ENCODE measurements at regions not wholly inside any gene's neighbourhood (a gene's known extent, or its start where the extent isn't known, plus 50 kb on each side); places are given as distances from the start of the nearest gene placed in this dataset.
A peak's percentile ranks its signal among the peaks of the same experiment; 100 is the strongest.
"Not testable (repeated sequence)": the region's sequence is repeated elsewhere in the genome, so short reads cannot be mapped to it uniquely, and the experiment has no call there.

DNA sequence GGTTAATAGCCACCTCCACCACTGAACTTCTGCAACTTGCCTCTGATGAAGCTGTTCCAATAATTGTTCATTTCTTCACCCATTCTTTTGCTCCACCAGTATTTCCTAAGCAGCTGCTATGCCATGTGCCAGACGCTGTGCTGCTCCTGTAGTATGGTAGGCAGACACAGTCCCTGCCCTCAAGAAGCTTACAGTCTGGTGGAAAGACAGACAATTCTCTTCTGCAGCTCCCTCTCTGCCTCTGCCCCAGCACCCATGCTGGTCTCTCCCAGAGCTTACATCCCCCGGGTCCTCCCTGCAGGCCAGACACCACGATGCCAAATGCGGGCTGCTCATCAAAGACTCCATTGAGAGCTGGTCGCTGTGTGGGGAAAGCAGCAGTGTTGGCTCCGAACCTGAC lies 111.6 kb upstream of the ESRRB start:
- no peak for DNase-seq

DNA sequence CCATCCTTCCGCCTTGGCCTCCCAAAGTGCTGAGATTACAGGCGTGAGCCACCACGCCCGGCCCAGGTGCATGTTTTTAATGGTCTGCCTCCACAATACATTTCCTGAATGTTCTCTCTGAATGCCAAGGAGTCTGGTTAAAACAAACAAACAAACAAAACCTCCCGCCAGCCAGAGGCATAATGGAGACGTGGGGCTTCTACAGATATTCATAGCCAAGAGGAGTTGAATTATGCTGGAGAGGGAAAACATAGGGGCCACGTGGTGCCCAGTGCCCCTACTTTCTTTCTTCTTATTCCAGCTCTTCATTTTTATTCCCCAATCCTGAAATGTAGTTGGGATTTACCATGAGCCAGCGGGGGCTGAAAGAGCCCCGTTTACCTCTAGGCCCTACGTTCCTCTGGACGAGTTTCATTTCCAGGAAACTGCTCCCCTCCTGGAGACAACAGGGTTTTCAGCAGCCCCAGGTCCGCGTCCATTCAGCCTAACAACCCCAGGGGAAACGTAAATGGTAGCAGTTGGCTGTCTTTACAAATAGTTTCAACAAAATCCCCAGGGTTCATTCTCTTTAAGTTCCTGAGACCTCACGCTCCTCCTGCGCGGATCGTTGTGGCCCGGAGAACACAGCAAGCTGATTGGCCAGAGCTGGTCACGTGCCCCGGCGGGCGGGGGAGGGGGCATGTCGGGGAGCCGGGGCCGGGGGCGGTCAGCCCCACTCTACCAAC lies 108.5 kb upstream of the ESRRB start:
- no peak for DNase-seq

DNA sequence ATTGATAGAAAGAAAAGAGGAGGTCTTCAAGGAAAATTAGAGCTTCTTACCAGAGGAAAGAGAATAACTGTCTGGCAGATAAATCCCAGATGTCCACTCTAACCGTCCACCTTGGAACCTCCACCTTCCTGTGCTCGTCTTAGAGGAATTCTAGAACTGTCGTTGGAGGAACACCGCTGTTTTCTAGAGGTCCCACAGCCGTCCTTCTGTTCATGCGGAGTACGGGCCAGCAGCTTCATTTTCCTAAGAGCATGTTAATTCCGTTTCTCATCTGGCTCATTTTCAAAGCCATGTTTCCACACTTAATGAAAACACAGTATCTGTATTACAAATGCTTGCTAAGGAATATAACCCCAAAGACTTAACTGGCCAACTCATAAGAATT lies 107.9 kb upstream of the ESRRB start:
- DNase-seq = peak; percentile 34

DNA sequence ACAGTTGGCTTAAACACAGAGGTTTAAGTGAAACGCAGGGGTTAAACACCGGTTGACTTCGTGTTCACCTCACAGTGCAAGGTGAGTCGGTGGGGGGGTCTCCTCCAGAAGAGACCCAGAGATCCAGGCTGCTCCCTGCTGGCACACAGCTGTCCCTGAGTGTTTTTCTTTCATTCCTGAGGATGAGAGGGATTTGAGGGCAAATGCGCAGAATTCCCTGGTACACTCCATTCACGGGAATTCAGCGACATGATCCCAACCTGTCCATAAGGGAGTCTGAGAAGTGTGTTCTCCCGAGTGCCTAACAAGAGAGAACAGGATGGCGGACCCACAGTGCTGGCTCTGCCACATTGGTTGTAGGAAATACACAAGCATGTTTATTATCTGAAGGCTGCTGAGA lies 107.2 kb upstream of the ESRRB start:
- DNase-seq = no peak

DNA sequence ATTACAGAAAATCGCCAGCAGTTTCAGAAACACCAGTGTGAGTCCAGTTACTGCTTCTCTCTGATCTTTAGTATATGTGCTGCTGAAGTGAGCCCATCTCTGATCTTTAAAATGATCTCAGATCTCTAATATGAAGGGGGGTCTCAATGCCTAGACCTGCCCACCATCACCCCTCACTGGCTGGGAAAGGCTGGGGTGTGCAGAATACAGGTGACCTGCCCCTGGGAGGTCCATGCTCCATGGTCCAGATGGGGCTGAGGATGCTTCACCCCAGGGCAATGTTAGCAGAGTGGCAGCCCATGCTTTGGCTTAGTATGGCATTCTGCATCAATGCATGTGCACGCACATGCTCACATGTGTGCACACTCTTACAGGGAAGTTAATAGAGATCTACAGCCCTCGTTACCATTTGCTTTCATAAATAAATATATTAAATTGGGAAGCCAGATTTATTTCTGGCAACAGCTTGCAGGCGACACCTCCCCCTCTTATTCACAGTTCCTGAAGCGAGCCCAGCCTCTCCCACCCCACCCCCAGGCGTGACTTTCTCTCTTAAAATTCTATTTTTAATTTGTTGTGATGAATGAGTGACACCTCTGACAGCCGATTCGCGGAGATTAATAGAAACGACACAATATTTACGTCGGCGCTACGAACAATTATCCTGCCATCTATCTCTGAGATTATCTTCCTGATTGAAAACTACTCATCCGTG lies 104.7 kb upstream of the ESRRB start:
- no peak for DNase-seq

DNA sequence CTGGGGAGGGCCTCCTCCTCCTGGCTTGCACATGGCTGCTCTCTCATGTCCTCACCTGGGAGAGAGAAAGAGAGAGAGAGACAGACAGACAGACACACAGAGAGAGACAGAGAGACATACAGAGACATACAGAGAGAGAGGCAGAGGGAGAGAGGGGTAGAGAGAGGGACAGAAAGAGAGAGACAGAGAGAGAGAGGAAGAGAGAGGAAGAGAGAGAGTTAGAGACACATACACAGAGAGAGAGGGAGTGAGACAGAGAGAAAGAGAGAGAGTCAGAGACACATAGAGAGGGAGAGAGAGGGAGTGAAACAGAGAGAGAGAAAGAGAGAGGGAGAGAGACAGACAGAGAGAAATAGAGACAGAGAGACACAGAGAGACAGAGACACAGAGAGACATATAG lies 103.6 kb upstream of the ESRRB start:
- no peak for DNase-seq

DNA sequence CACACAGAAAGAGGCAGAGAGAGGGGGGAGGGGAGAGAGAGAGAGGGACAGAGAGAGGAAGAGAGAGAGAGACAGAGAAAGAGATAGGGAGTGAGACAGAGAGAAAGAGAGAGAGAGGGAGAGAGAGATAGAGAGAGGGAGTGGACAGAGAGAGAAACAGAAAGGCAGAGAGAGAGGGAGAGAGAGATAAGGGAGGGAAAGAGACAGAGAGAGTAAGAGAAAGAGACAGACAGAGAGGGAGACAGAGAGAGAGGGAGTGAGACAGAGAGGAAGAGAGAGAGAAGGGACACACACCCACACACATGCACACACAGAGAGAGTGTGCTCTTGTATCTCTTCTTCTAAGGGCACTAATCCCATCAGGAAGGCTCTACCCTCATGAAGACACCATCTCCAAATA lies 103.2 kb upstream of the ESRRB start:
- DNase-seq = no peak

DNA sequence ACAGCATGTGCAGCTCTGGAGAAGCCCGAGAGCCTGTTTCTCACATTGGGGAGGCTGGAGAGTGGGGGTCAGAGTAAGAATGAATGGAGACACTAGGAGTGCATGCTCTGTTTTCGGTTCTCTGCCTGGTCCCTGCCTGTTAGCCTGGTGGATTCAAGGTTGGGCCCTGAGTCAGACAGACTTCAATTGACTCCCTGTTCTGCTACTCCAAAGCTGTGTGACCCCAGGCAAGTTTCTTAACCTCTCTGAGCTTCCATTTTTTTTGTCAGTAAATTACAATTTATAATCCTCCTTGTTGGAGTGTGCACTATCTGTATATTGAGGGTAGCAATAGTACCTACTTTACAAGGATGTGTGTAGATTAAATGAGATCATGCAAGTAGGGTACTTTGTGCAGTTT lies 102.6 kb upstream of the ESRRB start:
- DNase-seq = no peak

DNA sequence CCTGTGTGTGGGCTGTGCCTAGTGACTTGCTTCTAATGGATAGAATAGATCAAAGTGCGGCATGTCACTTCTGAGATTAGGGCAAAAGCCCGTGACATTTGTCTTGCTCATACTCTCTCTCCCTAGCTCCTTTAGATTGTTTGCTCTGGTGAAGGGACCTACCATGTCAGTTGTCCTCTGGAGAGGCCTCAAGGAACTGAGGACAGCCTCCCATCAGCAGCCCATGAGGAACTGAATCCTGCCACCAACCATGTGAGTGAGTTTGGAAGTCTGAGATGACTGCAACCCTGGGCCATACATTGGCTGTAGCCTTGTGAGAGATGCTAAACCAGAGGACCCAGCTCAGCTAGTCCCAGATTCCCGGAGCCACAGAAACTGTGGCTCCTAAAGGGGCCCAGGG lies 101.6 kb upstream of the ESRRB start:
- DNase-seq = no peak

DNA sequence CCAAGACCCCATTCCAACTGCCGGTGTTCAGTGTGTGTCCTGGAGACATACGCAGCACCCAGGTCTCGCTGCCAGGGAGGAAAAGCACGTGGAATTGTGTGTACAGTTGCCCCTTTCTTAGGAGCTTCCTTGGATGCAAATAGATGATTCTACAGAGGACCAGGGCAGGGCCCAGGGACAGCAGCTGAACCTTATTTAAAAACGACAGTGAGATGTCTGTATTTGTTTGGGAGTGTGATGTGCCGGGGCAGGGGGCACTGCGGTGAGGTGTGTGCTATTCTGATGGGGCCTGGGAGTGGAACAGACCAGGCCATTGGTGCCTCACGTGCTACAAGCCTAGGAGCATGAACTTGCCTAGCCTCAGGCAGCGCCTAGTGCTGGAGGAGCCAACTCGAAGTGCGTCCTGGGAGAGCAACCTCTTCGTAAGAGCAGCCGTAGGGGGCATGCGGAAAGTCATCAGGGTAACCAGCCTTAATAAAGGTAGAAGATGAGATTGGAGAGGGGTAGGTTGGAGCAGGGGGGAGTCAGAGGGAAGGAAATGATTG lies 98.3 kb upstream of the ESRRB start:
- DNase-seq = no peak

DNA sequence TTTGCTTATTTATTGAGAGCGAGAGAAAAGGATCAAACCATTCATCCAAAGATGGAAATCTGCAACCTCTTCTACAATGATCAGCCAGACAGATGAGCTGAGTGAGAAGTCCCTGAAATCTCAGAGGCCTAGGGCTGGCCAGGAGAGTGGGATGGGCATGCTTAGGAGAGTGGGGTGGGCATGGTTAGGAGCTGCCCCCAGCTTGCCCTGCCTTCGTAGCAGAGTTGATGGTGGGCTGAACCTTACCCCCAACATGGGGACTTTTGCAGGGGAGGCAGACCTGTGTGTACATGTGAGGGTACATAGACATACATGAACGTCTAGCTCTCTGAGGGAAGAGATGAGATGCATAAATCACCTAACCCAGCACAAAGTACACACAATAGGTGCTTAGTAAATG lies 95.7 kb upstream of the ESRRB start:
- DNase-seq = no peak

DNA sequence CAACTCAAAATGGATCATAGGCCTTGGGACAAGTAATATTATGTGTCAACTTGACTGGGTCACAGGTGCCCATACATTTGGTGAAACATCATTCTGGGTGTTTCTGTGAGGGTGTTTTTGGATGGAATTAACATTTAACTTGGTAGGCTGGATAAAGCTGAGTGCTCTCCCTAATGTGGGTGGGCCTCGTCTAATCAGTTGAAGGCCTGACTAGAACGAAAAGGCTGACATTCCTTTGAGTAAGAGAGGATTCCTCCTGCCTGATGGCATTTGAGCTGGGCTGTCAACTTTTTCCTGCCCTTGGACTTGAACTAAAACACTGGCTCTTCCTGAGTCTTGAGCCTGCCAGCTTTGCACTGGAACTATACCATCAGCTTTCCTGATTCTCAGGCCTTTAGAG lies 93.4 kb upstream of the ESRRB start:
- DNase-seq = no peak

DNA sequence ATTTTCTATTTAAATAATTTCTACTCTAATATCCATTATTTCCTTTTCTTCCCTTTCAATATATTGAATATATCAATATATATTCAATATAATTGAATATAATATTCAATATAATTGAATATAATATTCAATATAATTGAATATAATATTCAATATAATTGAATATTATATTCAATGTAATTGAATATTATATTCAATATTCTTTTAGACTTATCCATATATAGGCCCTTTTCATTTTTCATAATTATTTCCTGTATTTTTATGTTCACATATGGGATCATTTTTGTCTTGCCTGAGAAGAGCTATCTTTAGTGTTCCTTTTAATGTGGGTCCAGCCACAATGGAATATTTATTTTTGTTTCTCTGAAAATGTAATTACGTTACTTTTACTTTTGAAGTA lies 88.9 kb upstream of the ESRRB start:
- DNase-seq = no peak

DNA sequence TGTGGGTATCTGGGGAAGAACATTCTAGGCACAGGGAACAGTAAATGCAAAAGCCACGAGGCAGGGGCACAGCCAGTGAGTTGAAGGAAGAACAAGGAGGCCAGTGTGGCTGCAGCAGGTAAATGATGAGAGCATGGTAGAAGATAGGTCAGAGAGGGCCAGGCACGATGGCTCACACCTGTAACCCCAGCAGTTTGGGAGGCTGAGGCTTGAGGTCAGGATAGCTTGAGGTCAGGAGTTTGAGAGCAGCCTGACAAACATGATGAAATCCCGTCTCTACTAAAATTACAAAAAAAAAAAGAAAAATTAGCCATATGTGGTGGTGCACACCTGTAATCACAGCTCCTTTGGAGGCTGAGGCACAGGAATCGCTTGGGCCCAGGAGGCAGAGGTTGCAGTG lies 86.7 kb upstream of the ESRRB start:
- DNase-seq = no peak

DNA sequence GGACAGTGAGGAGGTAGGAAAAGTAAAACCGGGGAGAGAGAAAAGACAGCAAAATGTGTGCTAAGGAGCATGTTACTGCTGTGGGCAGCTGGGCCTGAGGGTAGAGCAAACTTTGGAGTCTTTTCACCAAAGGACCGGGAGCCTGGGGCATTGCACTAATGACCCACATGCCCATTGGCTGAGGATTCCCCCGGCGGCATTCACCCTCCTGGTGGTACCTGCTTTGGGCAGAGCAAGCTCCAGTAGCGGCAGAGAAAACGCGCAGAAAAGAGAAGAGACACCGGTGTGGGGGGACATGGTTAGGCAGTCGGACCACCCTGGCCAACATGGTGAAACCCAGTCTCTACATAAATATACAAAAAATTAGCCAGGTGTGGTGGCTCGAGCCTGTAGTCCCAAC lies 83.4 kb upstream of the ESRRB start:
- no peak for DNase-seq

DNA sequence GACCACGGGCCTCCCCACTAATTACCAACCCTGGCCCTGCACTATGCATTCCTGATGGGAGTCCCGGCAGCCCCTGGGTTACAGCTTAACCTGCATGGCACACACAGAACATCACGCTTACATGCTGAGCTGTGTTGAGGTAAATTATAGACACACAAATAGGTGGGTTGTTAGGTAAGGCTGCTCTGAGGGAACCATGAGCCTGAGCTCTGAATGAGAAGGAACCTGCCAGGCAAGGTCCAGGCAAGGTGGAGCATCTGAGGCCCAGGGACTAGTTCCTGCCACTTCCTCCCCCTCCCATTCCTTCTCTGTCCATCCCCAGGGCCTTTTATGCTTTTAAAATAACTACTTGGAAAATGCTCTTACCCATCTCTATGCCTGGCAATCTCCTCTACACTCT lies 82.7 kb upstream of the ESRRB start:
- DNase-seq = no peak

DNA sequence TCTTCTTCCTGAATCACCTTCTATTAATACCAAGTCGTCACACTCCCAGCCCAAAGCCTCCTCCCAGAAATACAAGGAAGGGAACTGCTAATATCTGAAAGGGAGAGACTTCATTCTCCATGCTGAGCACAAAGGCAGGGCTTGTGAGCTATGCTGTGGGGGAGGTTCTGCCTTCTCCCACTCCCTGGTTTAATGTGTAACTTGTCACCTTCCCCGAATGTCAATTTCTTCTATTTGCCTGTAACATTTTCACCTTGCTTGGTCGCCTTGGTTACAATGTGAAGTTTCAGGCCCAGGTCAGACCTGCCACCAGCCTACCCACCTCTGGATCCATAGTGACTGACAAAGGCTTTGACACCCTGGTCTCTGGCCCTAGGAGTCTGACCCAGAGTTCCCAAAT lies 82.0 kb upstream of the ESRRB start:
- DNase-seq = no peak

DNA sequence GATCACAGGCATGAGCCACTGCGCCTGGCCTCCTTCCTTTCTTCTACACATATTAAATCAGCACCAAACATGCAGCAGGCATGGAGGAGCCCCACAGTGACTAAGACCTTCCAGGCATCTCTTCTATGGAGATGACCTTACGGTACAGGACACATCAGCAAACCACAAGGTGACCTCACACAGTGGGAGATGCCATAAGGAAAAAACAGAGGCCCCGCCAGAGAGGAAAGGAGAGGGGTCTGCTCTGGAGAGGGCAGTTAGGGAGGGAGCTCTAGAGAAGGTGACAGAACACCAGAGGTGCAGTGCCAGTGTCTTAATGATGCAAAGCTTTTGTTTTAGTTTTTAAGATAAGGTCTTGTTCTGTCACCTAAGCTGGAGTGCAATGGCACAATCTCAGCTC lies 81.1 kb upstream of the ESRRB start:
- no peak for DNase-seq

DNA sequence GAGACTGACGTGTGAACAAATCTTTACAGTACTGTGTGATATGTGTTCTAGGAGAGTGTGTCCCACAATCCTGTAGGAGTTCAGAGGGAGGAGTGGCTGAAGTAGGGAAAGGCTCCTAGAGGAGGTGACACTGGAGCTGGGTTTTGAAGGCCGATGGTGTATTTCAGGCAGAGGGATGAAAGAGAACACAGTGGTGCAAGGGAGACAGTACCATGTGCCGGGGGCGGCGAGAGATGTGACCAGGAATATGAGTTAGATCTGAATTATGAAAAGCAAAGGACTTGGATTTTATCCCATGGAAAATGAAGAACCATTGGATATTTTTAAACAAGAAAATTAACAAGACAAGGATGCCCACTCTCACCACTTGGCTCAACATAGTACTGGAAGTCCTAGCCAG lies 77.0 kb upstream of the ESRRB start:
- no peak for DNase-seq

DNA sequence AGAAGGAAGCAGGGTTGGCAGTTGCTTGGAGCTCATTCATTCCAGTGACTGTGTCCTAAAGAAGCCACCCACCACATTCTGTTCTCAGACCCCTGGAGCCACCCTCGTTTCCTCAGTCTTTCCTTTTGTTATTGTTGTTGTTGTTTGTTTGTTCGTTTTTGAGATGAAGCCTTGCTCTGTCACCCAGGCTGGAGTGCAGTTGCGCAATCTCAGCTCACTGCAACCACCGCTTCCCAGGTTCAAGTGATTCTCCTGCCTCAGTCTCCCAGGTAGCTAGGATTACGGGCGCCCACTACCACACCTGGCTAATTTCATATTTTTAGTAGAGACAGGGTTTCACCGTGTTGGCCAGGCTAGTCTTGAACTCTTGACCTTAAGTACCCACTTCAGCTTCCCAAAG lies 72.7 kb upstream of the ESRRB start:
- DNase-seq = not testable (repeated sequence)

DNA sequence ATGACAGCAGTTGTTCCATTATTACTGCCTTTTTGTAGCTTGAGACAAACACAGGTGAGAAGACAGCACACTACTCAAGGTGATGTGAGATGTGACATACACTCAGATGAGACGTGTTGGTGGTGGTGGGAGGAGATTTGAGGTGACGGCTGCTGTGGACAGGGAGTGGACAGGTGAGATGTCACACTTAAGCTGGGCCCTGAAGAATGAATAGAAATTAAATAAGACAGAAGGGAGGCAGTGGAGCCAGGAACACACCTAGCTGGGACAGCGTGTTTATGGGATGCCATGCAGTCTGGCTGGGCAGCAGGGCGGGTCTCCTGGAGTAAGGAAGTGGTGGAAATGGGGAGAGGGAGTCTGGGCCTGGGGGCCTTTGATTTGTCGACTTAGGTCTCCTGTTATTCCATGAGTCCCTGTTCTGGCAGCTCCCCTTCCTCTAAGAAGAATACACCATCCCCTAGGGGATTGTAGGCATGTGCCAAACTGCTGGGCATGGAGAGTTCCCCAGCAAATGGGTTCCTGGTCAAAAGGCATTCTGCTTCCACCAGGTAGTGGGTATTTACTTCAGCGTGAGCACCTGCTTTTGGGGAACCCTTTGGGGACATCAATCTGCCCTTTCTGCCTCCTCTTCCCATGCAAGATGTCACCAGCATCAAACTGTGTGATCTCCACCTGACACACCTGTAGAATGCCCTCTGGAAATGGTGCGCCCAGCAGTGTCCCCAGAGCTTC lies 71.2 kb upstream of the ESRRB start:
- DNase-seq = no peak

DNA sequence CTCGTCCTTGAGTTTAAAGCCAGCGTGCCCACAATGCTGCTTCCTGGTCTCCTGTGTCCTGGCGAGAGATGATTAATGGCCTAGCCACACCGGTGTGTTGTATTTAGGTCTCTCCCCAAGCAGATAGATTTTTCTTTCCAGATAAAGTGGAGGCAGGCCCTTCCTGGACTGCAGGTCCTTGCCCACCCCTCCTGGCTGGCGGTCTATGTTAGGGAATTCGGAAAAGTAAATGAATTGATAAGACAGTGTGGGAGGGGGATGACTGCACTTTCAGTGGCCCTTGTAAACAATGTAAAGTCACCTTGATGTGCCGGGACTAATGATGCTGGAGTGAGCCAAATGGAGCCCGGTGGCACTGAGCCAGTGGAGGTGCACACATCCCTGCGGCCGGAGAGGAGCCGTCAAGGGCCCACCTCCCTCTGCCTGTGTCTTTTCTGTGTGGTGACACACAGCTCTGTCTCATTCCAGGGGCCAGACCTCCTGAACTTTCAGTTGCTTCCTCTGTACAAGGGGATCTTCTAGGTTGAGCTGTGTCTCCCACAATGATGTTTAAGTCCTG lies 70.6 kb upstream of the ESRRB start:
- DNase-seq = no peak

DNA sequence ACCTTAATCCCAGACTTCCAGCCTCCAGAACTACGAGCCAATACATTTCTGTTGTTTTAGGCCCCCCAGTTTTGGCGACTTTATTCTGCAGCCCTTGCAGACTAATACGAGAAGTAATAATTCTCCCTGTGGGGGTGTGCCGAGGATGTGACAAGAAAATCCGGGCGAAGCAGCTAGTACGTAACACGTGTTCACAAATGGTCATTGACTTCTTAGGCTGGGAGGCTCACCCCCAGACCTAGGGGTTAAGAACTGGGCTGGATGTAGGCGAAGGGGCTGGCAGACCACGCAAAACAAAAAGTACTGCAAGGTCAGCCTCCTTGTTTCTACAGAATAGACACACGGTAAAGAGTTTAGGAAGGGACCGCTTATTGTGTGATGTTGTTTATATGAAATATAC lies 69.8 kb upstream of the ESRRB start:
- no peak for DNase-seq
